Amygdala (tissue), 56 donors: ENCODE measurements at regions not wholly inside any gene's neighbourhood (a gene's known extent, or its start where the extent isn't known, plus 50 kb on each side); places are given as distances from the start of the nearest gene placed in this dataset.
A peak's percentile ranks its signal among the peaks of the same experiment; 100 is the strongest.

Source experiments
- DNase-seq, 56 donors: peaks; one replicate each; lab custom pipeline; 2025; lab: John Stamatoyannopoulos, UW

DNA sequence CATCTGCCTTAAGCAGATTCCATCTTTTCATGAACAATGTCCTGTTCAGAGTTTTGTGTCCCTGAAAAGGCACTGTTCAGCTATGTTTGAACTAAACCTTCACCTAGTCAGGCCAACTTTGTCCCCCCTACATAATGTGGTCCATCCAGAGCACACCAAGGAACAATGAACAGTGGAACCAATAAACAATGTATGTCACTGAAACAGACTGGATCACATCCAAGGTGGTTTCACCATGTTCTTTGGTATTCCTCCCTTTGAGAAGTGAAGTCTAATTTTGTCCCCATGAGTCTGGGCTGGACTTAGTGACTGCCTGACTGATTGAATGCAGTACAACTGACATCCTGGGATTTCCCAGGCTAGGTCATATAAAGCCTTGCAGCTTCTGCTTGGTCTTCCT is 174.5 kb downstream of the SLC24A2 start:
- no peak for DNase-seq

- no peak for DNase-seq
Measured at GRCh38 chr9:19600538-19600937, 188.3 kb downstream of the SLC24A2 start.

- no peak for DNase-seq
Measured at GRCh38 chr9:19598722-19599121, 189.9 kb downstream of the ACER2 start.

GRCh38 chr9:19597176-19597575 is 188.4 kb downstream of the ACER2 start:
- no peak for DNase-seq

- DNase-seq = no peak
Measured at GRCh38 chr9:19595003-19595402, 186.2 kb downstream of the ACER2 start.

GRCh38 chr9:19587678-19588077 is 178.9 kb downstream of the ACER2 start:
- no peak for DNase-seq

DNA sequence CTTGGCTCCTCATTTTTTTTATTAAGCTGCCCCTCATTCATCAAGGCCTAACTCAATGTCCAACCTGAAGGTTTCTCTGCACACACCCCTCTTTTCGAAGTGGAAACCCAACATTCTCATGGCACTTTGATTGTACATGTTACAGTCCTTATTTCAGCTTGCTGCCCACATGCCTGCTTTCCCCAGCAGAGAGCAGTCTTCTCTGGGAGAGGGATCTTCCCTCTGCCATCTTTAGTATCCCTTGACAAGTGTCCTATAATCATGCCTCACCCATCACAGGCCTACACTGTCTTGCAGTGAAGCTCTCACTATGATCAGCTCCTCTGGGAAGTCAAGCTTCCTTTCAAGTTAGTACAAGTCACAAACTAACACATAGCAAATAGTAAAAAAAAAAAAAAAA is 175.1 kb downstream of the ACER2 start:
- DNase-seq = no peak

DNA sequence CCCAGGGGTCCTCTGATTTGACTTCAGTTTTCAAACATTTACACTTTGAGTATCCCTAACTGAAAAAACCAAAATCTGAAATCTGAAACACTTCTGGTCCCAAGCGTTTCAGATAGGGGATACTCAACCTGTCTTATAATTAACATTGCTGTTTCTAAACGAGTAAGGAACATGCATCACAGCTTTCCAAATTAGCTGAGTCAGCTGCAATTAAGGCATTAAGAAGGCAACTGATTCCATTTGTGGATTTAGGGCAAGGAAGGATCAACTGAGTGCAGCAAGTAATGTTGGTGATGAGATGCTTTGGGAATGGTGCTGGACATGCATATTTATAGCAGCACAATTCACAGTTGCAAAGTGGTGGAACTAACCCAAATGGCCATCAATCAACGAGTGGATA is 168.6 kb downstream of the ACER2 start:
- no peak for DNase-seq

- no peak for DNase-seq
Measured at GRCh38 chr9:19568946-19569345, 160.1 kb downstream of the ACER2 start.

- DNase-seq = no peak
Measured at GRCh38 chr9:19564396-19565061, 155.7 kb downstream of the ACER2 start.

- DNase-seq = no peak
Measured at GRCh38 chr9:19555214-19555613, 146.4 kb downstream of the ACER2 start.

- DNase-seq = peak in 1 of 56 donors; percentile 17
Measured at GRCh38 chr9:19554529-19554928, 145.7 kb downstream of the ACER2 start.

DNA sequence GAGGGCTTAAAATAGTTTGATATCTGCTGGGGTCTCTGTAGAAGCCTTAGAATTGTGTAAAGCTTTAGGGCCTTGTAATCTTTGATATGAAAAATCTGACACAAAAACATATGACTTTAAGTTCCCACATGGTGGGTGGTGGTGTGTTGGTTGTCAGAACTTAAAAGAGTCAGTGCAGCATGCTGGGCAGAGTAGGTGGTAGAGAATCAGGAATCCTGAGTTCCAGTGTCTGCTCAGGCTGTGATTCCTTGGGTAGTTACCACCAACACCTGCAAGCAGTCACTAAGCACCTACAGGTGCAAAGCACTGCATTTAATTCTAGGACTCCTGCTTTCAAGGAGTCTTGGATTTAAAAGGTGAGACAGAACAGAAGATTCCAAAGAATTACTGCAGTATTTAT is 144.6 kb downstream of the ACER2 start:
- DNase-seq = peak in 1 of 56 donors; percentile 4

GRCh38 chr9:19552282-19553105 is 143.7 kb downstream of the ACER2 start:
- DNase-seq = peak in 5 of 56 donors; percentile 2 to 42 (median 16)

DNA sequence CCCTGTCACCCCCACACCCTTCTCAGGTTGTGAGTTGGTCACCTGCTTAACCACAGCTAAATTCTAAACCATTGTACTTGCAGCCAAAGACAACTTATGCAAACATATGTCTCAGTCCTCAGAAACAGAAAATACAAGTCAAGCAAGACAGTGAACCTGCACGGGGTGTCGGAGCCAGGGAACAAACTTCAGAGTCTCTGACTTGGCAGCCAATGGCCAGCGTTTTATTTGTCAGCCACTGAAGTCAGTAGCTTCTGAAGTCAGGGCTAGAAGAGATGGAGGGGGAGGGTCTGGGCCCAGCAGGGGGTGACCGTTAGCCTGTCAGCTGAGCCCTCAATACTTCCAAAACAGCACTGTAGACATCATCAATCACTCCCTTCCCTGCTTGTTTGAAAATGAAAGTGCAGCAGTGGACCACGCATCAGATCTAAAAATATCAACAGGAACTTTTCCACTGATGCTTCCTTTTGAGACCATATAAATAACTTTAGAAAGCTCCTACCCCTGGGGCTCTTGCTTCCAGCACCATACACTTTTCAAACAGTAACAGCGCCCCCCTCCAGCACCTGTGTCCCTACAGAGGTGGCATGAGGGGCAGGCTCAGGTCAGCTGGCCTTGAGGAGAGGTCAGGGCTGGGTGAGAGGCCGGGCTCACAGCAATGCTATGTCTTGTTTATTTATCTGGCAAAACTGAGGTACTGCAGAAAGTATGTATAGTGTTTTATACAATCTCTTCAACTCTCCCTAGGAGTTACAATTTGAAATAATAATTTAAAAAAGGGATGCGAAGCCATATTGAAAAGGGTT is 142.5 kb downstream of the ACER2 start:
- peak in 8 of 56 donors; percentile 12 to 40 (median 24) for DNase-seq

GRCh38 chr9:19550009-19550408 is 141.2 kb downstream of the ACER2 start:
- DNase-seq = no peak

DNA sequence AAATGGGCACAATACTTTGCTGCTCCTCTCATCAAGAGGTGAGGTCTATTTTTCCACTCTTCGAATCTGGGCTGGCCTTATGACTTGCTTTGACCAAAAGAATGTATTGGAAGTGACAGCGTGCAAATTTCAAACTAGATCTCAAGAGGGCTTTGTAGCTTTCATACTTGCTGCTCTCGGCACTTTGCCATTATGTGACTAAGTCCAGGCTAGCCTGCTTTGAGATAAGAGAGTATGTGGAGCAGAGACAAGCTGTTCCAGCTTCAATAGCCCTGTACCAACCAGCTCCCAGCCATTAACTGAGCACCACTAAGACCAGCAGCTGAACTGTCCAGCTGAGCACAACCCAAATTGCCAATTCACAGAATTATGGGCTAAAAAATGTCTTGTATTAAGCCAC is 124.6 kb downstream of the ACER2 start:
- DNase-seq = no peak

GRCh38 chr9:19527663-19528062 is 118.9 kb downstream of the ACER2 start:
- no peak for DNase-seq

DNA sequence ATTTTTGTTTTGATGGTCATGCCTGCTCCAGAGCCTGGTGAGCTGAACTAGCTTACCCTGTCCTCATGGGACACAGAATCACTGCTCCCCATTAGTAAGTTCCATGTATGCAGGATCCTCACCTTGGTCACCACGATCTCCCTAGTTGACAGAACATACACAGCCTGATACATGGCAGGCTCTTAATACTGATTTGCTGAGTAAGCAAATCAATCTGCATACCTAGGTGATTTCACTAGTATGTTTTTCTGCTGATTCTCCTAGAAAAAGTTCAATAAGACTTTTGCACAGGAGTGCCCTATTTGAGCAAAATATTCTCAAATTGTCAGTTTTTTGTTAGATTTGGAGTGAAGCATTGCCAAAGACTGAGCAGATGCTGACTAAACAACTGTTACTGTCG is 113.7 kb downstream of the ACER2 start:
- DNase-seq = no peak

DNA sequence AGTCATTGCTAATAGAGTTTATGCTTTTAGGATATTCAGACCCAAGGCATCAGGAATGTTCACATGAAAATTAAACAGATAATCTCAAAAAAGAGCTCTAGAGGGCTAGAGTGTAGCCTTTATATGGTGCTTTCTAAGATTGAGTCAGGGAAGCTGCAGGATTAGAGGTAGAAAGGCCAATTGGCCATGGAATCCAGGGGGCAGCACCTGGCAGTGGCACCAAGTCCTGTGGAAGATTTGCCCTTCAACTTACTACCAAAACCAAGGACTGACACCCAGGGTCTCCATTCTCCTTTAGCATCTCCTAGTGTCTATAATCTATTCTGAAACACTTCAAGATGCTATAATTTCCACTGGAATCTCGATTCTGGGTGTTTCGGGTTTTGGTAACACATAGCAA is 112.4 kb downstream of the ACER2 start:
- DNase-seq = no peak
